Mesenchymal stem cell (in vitro differentiated cells and primary cell): ENCODE measurements at regions not wholly inside any gene's neighbourhood (a gene's known extent, or its start where the extent isn't known, plus 50 kb on each side); places are given as distances from the start of the nearest gene placed in this dataset.

Source experiments
- DNase-seq: peaks from one replicate; pipeline ENCODE4 v3.0.0-alpha.2; 2013
- H2AFZ ChIP-seq: one replicate; pipeline ENCODE4 v1.6.1; 2013; ENCODE audit warnings: low read depth, mild to moderate bottlenecking, control low read depth, inconsistent platforms, low read length, moderate library complexity
- H2AK5ac ChIP-seq: 2 replicates; pipeline ENCODE4 v1.6.1; 2013; ENCODE audit warnings: low read length, moderate library complexity, mild to moderate bottlenecking, inconsistent platforms; ENCODE audit not compliant: severe bottlenecking
- H2BK120ac ChIP-seq: one replicate; pipeline ENCODE4 v1.6.1; 2013; ENCODE audit warnings: low read depth, mild to moderate bottlenecking, inconsistent platforms, low read length, moderate library complexity
- H2BK12ac ChIP-seq, 2 experiments: one replicate each; pipeline ENCODE4 v1.6.1; 2013; ENCODE audit warnings: inconsistent platforms in 2 of 2, low read length in 2 of 2, mild to moderate bottlenecking in 2 of 2, moderate library complexity in 2 of 2, control low read depth in 1 of 2
- H2BK15ac ChIP-seq: one replicate; pipeline ENCODE4 v1.6.1; 2013; ENCODE audit warnings: mild to moderate bottlenecking, low read depth, inconsistent platforms; ENCODE audit not compliant: poor library complexity, severe bottlenecking
- H2BK5ac ChIP-seq: 2 replicates; pipeline ENCODE4 v1.6.1; 2013; ENCODE audit warnings: low read depth, mild to moderate bottlenecking, low read length, control low read depth, inconsistent platforms; ENCODE audit not compliant: poor library complexity, severe bottlenecking
- H3K14ac ChIP-seq, 2 experiments: one replicate each; pipeline ENCODE4 v1.6.1; 2013; ENCODE audit warnings: inconsistent platforms in 2 of 2, low read length in 2 of 2, control low read depth in 1 of 2, mild to moderate bottlenecking in 1 of 2, moderate library complexity in 1 of 2
- H3K18ac ChIP-seq, 2 experiments: one replicate each; pipeline ENCODE4 v1.6.1; 2013; ENCODE audit warnings: inconsistent platforms in 2 of 2, low read length in 2 of 2, control low read depth in 1 of 2, low read depth in 1 of 2, mild to moderate bottlenecking in 1 of 2
- H3K23ac ChIP-seq, 2 experiments: one replicate each; pipeline ENCODE4 v1.6.1; 2013; ENCODE audit warnings: inconsistent platforms in 2 of 2, low read length in 2 of 2, mild to moderate bottlenecking in 2 of 2, moderate library complexity in 2 of 2, control low read depth in 1 of 2
- H3K27ac ChIP-seq: 2 replicates; pipeline ENCODE4 v1.5.1; 2013; ENCODE audit warnings: mild to moderate bottlenecking, moderate library complexity, low read length, control low read depth, inconsistent platforms; ENCODE audit not compliant: poor library complexity, severe bottlenecking
- H3K27me3 ChIP-seq, 2 experiments: 2 replicates each; pipeline versions ENCODE4 v1.6.1 to v1.7.0; 2013; ENCODE audit warnings: low read length in 2 of 2, mild to moderate bottlenecking in 2 of 2, moderate library complexity in 2 of 2, control low read depth in 1 of 2, inconsistent platforms in 1 of 2; ENCODE audit not compliant: control insufficient read depth in 1 of 2, insufficient read depth in 1 of 2
- H3K36me3 ChIP-seq, 2 experiments: 2 replicates each; pipeline versions ENCODE4 v1.6.1 to v1.7.0; 2013; ENCODE audit warnings: low read length in 2 of 2, control low read depth in 1 of 2, inconsistent platforms in 1 of 2, low read depth in 1 of 2, mild to moderate bottlenecking in 1 of 2; ENCODE audit not compliant: insufficient read depth in 2 of 2, control insufficient read depth in 1 of 2
- H3K4ac ChIP-seq, 2 experiments: one replicate each; pipeline ENCODE4 v1.6.1; 2013; ENCODE audit warnings: inconsistent platforms in 2 of 2, low read length in 2 of 2, mild to moderate bottlenecking in 2 of 2, moderate library complexity in 2 of 2, control low read depth in 1 of 2, low read depth in 1 of 2
- H3K4me1 ChIP-seq: 2 replicates; pipeline ENCODE4 v1.6.1; 2013; ENCODE audit warnings: low read depth, low read length, control low read depth; ENCODE audit not compliant: control insufficient read depth, insufficient read depth
- H3K4me2 ChIP-seq: 2 replicates; pipeline ENCODE4 v1.6.1; 2013; ENCODE audit warnings: low read length, mild to moderate bottlenecking, inconsistent platforms; ENCODE audit not compliant: poor library complexity, severe bottlenecking
- H3K4me3 ChIP-seq, 2 experiments: 2 replicates each; pipeline versions ENCODE4 v1.5.1 to v1.7.0; 2013; ENCODE audit warnings: low read length in 2 of 2, mild to moderate bottlenecking in 2 of 2, control low read depth in 1 of 2, low read depth in 1 of 2; ENCODE audit not compliant: insufficient read depth in 1 of 2
- H3K79me1 ChIP-seq: replicated peaks from 2 replicates; pipeline ENCODE4 v1.6.1; 2013; ENCODE audit warnings: mild to moderate bottlenecking, control low read depth, low read length, inconsistent platforms; ENCODE audit not compliant: poor library complexity, severe bottlenecking
- H3K9ac ChIP-seq: 2 replicates; pipeline ENCODE4 v1.7.0; 2013; ENCODE audit warnings: mild to moderate bottlenecking, low read length, moderate library complexity
- H3K9me3 ChIP-seq: 2 replicates; pipeline ENCODE4 v1.7.0; 2013; ENCODE audit warnings: mild to moderate bottlenecking, low read length; ENCODE audit not compliant: control insufficient read depth
- H4K8ac ChIP-seq: one replicate; pipeline ENCODE4 v1.6.1; 2013; ENCODE audit warnings: inconsistent platforms, mild to moderate bottlenecking, low read length, moderate library complexity
- H4K91ac ChIP-seq: one replicate; pipeline ENCODE4 v1.6.1; 2013; ENCODE audit warnings: mild to moderate bottlenecking, low read length, inconsistent platforms
- WGBS: methylation state at CpG from one replicate; pipeline ENCODE4 v1.1.7; 2013; ENCODE audit warnings: mixed read lengths; 5-methylcytosine and 5-hydroxymethylcytosine counted together

- Histone ChIP-seq H4K8ac (no peak overlapping the region), H2BK15ac (no peak overlapping the region), H3K9ac (no peak overlapping the region), H3K27me3 (peaks cover 6% of the 10 kb centered on the region in 2 experiments), H3K4ac (no peak overlapping the region), H3K27ac (no peak overlapping the region), H3K79me1 (no peaks in the 10 kb centered on the region), H3K36me3 (no peaks in the 10 kb centered on the region), H3K4me3 (no peak overlapping the region), H3K4me1 (no peaks in the 10 kb centered on the region), H4K91ac (no peak overlapping the region), H2AFZ (no peak overlapping the region), H2BK12ac (no peak overlapping the region), H2BK120ac (no peak overlapping the region), H3K14ac (no peak overlapping the region), H3K4me2 (no peak overlapping the region), H3K9me3 (no peaks in the 10 kb centered on the region), H2BK5ac (no peak overlapping the region), H3K18ac (no peak overlapping the region), H2AK5ac (no peak overlapping the region), H3K23ac (no peak overlapping the region)
- DNase-seq, result no peak
- WGBS, result 88% methylated on average over 4 of the region's 5 CpGs
Measured at GRCh38 chr2:62437785-62438184, 68.2 kb downstream of the TMEM17 start.

GRCh38 chr2:62435720-62436119, 70.3 kb downstream of the TMEM17 start:
- H3K23ac ChIP-seq, result no peak overlapping the region
- H3K27me3 ChIP-seq, result peaks cover 0 to 3% of the 10 kb centered on the region in 2 experiments
- H3K27ac ChIP-seq, result no peak overlapping the region
- H2BK12ac ChIP-seq, result no peak overlapping the region
- no peak overlapping the region for H3K9ac ChIP-seq
- no peak overlapping the region for H4K8ac ChIP-seq
- H3K4me1 ChIP-seq, result no peaks in the 10 kb centered on the region
- WGBS, result 73% methylated on average over 3 of the region's 3 CpGs
- H3K4ac ChIP-seq, result no peak overlapping the region
- no peak overlapping the region for H2BK120ac ChIP-seq
- H4K91ac ChIP-seq, result no peak overlapping the region
- H3K4me2 ChIP-seq, result no peak overlapping the region
- no peaks in the 10 kb centered on the region for H3K79me1 ChIP-seq
- no peak overlapping the region for H3K14ac ChIP-seq
- DNase-seq, result no peak
- H3K9me3 ChIP-seq, result no peaks in the 10 kb centered on the region
- no peak overlapping the region for H3K18ac ChIP-seq
- no peaks in the 10 kb centered on the region for H3K36me3 ChIP-seq
- H2AK5ac ChIP-seq, result no peak overlapping the region
- no peak overlapping the region for H2BK5ac ChIP-seq
- no peak overlapping the region for H2BK15ac ChIP-seq
- no peak overlapping the region for H3K4me3 ChIP-seq
- no peak overlapping the region for H2AFZ ChIP-seq

- H3K27me3 ChIP-seq, result peaks cover 0 to 3% of the 10 kb centered on the region in 2 experiments
- H3K4ac ChIP-seq, result no peak overlapping the region
- H3K9me3 ChIP-seq, result no peaks in the 10 kb centered on the region
- H3K14ac ChIP-seq, result no peak overlapping the region
- H2BK15ac ChIP-seq, result no peak overlapping the region
- H3K18ac ChIP-seq, result no peak overlapping the region
- H2BK120ac ChIP-seq, result no peak overlapping the region
- H3K4me2 ChIP-seq, result no peak overlapping the region
- H4K8ac ChIP-seq, result no peak overlapping the region
- no peak overlapping the region for H4K91ac ChIP-seq
- H3K36me3 ChIP-seq, result no peaks in the 10 kb centered on the region
- no peak for DNase-seq
- no peak overlapping the region for H3K27ac ChIP-seq
- no peak overlapping the region for H2AFZ ChIP-seq
- H2BK12ac ChIP-seq, result no peak overlapping the region
- WGBS, result 86% methylated on average over 1 of the region's 3 CpGs
- no peak overlapping the region for H2AK5ac ChIP-seq
- H3K4me1 ChIP-seq, result no peaks in the 10 kb centered on the region
- H3K79me1 ChIP-seq, result no peaks in the 10 kb centered on the region
- no peak overlapping the region for H2BK5ac ChIP-seq
- H3K23ac ChIP-seq, result no peak overlapping the region
- no peak overlapping the region for H3K9ac ChIP-seq
- H3K4me3 ChIP-seq, result no peak overlapping the region
Measured at GRCh38 chr2:62432407-62432806, 73.6 kb downstream of the TMEM17 start.

- Histone ChIP-seq H3K79me1 (no peaks in the 10 kb centered on the region), H3K9me3 (no peaks in the 10 kb centered on the region), H3K18ac (no peak overlapping the region), H3K4ac (no peak overlapping the region), H2BK120ac (no peak overlapping the region), H3K4me2 (no peak overlapping the region), H3K27me3 (peaks cover 0 to 3% of the 10 kb centered on the region in 2 experiments), H4K8ac (no peak overlapping the region), H3K4me1 (no peaks in the 10 kb centered on the region), H3K14ac (no peak overlapping the region), H3K36me3 (no peaks in the 10 kb centered on the region), H3K4me3 (no peak overlapping the region), H2BK12ac (no peak overlapping the region), H3K9ac (no peak overlapping the region), H2AFZ (no peak overlapping the region), H3K27ac (no peak overlapping the region), H2BK5ac (no peak overlapping the region), H2AK5ac (no peak overlapping the region), H2BK15ac (no peak overlapping the region), H4K91ac (no peak overlapping the region), H3K23ac (no peak overlapping the region)
- WGBS, result 82% methylated on average over 3 of the region's 3 CpGs
- no peak for DNase-seq
Measured at GRCh38 chr2:62431512-62431911, 74.5 kb downstream of the TMEM17 start.
